UCSD-AML1 (cell line): ENCODE measurements at regions not wholly inside any gene's neighbourhood (a gene's known extent, or its start where the extent isn't known, plus 50 kb on each side); places are given as distances from the start of the nearest gene placed in this dataset.

Experiments
- DNase-seq: peaks from one replicate; lab custom pipeline; 2025; ENCODE audit not compliant: unreplicated experiment; lab: John Stamatoyannopoulos, UW

GRCh38 chr2:2755990-2756389 lies 424.9 kb upstream of the MYT1L start:
- no peak for DNase-seq

DNA sequence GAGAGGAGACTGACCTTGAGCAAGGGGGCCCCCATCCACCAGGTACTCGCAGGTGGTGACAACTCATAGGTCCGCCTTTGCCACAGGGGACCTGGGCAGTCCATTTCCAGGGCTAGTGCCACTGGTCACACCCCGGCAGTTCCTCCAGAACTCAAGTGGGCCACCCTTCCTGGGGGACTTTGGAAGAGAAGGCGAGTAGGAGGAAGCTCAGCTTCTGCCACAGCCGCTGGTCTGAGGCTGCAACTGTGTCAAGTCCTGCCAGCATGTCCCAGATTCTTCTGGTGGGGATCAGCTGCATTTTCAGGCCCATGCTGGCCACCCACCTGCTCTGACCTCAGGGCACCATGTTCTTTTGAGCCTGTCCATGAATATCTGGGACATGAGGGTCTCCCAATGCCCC lies 423.9 kb upstream of the MYT1L start:
- no peak for DNase-seq

DNA sequence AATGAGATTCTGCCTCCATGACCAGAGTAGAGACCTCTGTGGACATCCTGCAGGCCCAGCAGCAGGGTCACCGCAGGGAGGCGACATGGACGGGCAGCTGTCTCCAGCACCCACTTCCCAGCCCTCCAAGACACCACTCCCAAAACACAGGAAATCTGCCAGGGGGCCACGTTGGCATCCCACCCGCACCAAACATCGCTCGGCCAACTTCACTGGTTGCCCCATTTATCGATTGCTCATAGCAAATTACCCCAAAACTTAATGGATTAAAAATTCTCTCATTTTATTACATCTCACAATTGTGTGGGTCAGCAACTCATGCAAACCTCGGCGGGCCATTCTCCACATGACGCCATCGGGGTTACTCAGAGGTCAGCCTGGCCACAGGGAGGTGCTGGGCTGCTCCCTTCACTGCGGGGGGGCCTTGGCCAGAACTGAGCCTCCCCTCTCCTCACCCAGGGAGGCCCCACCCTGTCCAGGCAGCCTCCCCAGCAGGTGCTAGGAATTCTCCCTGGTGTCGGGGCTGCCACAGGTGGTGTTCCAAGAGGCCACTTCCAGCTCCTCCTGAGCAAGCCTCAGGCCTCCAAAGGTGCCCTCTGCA lies 420.7 kb upstream of the MYT1L start:
- DNase-seq, result no peak

DNA sequence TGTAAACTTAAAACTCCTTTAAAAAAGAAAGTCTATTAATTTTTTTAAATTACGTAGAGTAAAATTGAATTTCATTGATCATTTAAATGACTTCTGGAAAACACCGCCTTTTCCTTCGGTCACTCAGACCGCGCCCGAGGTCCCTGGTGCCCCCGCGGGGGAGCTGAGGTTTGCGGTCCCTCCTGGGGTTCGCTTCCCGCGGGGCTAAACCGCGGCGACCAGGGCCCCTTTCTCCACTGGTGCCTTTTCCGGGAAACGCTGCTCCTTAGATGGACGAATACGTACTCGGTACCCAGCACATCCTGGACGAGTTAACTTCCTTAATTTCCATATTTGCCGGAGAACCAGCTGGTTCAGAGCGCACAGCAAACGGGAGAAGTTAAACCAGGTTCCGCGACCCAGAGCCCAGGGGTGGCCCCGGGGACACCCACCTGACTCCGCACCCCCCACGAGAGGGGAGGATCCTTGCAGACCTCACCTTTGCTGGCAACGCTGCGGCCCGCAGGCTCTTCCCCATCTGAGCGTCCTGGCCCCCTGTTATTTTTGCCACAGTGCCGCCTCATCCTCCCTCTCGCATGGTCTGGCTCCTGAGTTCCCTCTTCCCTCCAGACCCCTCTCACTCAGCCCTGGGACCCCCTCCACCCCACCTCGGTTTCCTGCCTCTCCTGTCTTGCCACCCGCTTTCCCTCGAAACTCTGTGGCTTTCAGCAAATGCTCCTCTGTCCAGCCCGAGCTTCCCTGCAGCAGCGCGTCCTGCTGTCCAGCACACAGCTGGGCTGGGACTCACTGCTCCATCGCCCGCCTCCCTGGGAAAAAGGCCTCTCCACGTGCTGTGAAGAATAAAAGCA lies 420.0 kb upstream of the MYT1L start:
- DNase-seq, result no peak

GRCh38 chr2:2749206-2749598 lies 418.1 kb upstream of the MYT1L start:
- DNase-seq, result no peak

- DNase-seq, result no peak
These were observed 417.5 kb upstream of the MYT1L start for GRCh38 chr2:2748399-2749205.

- no peak for DNase-seq
These were observed 416.8 kb upstream of the MYT1L start for GRCh38 chr2:2747797-2748301.

DNA sequence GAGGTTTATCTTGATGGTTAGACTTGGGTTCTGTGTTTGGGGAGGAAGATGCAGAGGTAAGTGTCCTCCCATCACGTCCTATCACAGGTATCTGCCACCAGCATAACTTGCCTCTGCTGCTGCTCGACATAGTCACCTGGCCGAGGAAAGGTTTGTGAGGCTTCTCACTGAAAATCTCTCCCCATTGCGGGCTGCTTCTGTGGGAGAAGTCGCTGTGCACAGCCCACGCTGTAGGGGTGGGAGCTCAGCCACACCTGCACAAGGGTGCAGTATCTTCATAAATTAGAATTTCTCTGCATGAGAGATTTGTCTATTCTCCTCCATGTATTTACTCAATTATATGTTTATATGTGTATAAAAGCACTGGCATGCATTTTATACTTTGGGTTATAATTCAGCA lies 415.7 kb upstream of the MYT1L start:
- DNase-seq, result no peak

- no peak for DNase-seq
These were observed 414.1 kb upstream of the MYT1L start for GRCh38 chr2:2744958-2745715.

DNA sequence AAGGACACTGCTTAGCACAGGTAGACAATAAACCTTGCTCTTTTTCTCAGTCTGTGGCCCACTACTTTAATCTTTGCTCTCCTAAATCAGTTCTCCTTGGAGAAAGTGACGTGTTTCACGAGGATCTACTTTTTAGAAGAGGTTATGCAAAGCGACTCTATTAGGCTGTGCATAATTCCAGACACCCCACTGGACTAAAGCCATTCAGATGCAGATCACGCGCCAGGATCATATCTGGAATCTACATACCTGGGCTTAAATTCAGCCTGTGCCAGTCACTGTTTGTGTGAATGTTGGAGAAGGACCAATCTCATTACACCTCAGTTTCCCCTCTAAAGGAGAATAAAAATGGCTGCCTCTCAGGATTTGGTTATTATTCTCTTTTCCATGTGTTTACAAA lies 413.0 kb upstream of the MYT1L start:
- DNase-seq, result no peak

DNA sequence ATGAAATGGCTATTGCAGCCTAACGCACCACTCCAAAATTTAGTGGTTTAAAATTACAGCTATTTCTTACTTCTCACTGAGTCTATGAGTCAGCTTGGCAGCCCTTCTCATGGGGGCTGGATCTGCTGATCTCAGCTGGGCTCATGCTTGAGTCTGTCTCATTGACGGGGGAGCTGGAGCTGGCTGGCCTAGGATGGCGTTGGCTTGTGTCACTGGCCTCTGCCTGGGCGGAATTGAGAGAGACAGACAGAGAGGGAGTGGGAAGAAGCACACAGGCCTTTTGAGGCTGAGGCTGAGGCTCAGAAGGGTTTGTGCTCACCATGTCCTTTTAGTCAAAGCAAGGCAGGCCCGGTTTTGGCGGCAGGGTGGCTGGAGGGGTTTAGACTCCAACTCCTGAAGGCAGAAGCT lies 412.1 kb upstream of the MYT1L start:
- no peak for DNase-seq

- DNase-seq, result no peak
These were observed 411.7 kb upstream of the MYT1L start for GRCh38 chr2:2742726-2743125.

DNA sequence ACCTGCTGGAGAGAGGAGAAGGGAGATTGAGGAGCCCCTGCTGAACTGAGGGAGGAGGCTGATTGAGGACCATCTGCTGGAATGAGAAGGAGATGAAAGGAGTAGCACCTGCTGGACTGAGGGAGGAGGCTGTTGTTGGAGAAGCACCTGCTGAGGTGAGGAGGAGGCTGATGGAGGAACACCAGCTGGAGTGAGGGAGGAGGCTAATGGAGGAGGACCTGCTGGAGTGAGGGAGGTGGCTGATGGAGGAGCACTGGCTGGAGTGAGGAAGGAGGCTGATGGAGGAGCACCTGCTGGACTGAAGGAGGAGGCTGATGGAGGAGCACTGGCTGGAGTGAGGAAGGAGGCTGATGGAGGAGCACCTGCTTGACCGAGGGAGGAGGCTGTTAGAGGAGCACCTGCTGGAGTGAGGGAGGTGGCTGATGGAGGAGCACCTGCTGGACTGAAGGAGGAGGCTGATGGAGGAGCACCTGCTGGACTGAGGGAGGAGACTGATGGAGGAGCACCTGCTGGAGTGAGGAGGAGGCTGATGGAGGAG lies 409.2 kb upstream of the MYT1L start:
- no peak for DNase-seq

GRCh38 chr2:2739231-2739795 lies 408.2 kb upstream of the MYT1L start:
- DNase-seq, result no peak

- no peak for DNase-seq
These were observed 407.6 kb upstream of the MYT1L start for GRCh38 chr2:2738684-2739083.

DNA sequence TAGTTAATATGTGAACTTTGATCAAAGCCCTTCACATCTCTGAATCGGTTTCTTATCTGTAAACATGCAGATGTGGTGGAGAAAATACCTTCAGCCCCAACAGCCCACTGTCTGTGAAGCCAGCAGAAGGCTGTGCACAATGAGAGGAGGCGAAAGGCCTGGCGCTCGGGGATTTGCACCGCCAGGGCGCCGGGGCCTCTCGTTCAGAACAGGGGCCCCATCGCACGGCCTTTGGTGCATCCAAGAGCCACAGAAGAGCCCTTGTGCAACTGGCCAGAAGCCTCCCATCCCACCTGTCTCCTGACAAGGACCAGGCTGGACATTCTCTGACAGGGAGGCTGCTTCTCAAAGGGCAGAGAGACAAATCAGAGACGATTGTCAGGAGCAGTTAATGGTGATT lies 407.2 kb upstream of the MYT1L start:
- DNase-seq, result no peak

DNA sequence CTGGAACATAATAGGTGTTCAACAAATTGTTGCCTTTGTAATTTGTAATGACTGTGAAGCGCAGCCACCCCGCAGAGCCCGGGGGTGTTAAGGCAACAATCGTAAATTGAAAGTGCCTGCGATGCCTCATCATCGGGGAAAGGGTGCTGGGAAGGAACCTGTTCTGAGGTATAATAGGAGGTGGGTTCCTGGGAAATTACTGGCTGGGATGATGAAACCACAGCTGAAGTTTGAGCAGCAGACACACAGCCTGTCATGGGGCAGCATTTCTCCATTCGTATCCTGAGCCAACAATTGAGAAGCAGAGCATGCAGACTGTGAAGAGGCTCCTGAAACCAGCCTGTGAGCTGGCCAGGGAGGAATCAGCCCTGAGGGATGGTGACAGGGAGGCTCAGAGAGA lies 404.0 kb upstream of the MYT1L start:
- no peak for DNase-seq

DNA sequence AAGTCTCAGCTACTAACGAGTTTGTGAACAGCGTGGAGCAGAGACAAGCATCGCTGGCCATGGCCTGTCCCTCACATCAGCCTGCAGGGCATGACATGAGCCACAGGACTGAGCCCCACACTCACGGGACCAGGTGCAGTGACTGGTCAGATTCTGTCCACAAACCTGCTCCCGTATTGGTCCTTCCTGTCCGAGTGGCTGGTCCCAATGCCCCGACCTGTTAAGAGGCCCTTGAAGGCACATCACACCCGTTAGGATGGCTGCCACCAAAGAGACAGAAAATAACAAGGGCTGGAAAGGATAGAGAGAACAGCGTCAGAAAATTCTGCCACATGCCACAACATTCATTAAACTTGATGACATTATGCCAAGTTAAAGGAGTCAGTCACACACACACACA lies 403.2 kb upstream of the MYT1L start:
- DNase-seq, result no peak

- DNase-seq, result no peak
These were observed 402.7 kb upstream of the MYT1L start for GRCh38 chr2:2733818-2734217.

DNA sequence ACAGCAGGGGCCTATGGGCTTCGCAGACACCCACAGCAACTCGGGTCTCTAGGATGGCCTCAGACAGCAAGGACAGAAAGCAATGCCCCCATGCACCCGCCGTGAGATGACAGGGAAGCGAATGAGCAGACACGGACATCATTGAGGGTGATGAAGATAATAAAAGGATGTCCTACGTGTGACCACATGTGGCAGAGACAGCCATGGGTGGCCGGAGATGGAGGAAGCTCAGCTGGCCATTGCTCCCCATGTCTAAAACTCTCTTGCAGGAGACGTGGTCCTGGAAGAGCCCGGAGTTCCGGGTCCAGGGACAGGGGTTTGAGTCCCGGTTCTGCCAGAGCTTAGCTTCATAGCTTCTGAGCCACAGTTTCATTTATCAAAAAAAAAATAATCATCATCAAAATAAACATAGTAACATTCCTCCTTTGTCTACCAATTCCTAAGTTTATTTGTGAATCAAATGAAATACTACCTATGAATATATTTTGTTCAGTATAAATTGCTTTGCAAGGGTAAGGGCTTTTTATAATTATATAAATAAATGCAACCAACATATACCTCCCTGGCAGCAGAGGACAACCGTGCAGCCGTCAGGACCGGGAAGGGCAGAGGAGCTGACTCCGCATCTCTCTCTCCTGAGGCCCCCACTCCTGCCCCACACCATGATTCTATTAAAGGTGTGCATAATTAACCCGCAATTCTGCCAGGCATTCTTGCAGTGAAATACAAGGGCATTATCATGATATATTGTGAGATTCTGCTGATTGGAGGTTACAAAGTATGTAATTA lies 401.4 kb upstream of the MYT1L start:
- DNase-seq, result no peak
